GM23338 (cell line): ENCODE measurements at regions not wholly inside any gene's neighbourhood (a gene's known extent, or its start where the extent isn't known, plus 50 kb on each side); places are given as distances from the start of the nearest gene placed in this dataset.

ENCODE experiments used
- ATAC-seq: fragments of 200-7000 bp; cut with Tn5 transposase; 3 replicates; pipeline ENCODE4 v1.9.1; 2020
- DNase-seq: peaks from one replicate; pipeline ENCODE4 v3.0.0-alpha.2; 2015; ENCODE audit warnings: low spot score
- H2AFZ ChIP-seq: fragments of 200-600 bp; sonication (generic); 2 replicates; pipeline ENCODE4 v1.8.0; 2016; ENCODE audit warnings: antibody characterized with exemption, mild to moderate bottlenecking, moderate library complexity
- H3F3A ChIP-seq: fragments of 200-600 bp; sonication (generic); replicated peaks from 2 replicates; pipeline ENCODE4 v1.8.0; 2017; ENCODE audit warnings: antibody characterized with exemption, mixed run types, low read depth
- H3K27ac ChIP-seq: fragments of 200-600 bp; sonication (generic); 2 replicates; pipeline ENCODE4 v1.6.1; 2016; ENCODE audit warnings: low read depth
- H3K27me3 ChIP-seq: fragments of 200-600 bp; sonication (generic); 2 replicates; pipeline ENCODE4 v1.8.0; 2016; ENCODE audit warnings: mild to moderate bottlenecking, mixed run types, moderate library complexity; ENCODE audit not compliant: insufficient read depth
- H3K36me3 ChIP-seq: fragments of 200-600 bp; sonication (generic); 2 replicates; pipeline ENCODE4 v1.8.0; 2016; ENCODE audit warnings: mild to moderate bottlenecking; ENCODE audit not compliant: insufficient read depth
- H3K4me1 ChIP-seq: fragments of 200-600 bp; sonication (generic); 2 replicates; pipeline ENCODE4 v1.8.0; 2016; ENCODE audit warnings: mild to moderate bottlenecking, moderate library complexity; ENCODE audit not compliant: insufficient read depth
- H3K4me2 ChIP-seq: fragments of 200-600 bp; sonication (generic); 2 replicates; pipeline ENCODE4 v1.7.1; 2017; ENCODE audit warnings: mixed run types
- H3K4me3 ChIP-seq: fragments of 200-600 bp; sonication (generic); 2 replicates; pipeline ENCODE4 v1.6.1; 2016; ENCODE audit warnings: mixed run types
- H3K79me2 ChIP-seq: fragments of 200-600 bp; sonication (generic); replicated peaks from 2 replicates; pipeline ENCODE4 v1.8.0; 2017; ENCODE audit warnings: mild to moderate bottlenecking; ENCODE audit not compliant: insufficient read depth
- H3K9me2 ChIP-seq: fragments of 200-600 bp; sonication (generic); 2 replicates; pipeline ENCODE4 v1.8.0; 2017; ENCODE audit not compliant: insufficient read depth
- H4K20me1 ChIP-seq: fragments of 200-600 bp; sonication (generic); replicated peaks from 2 replicates; pipeline ENCODE4 v1.8.0; 2017; ENCODE audit warnings: mild to moderate bottlenecking; ENCODE audit not compliant: insufficient read depth
- H3K27ac Mint-ChIP-seq: 2 replicates; pipeline ENCODE4 v1.8.0; 2020; ENCODE audit warnings: inconsistent platforms, mild to moderate bottlenecking, moderate library complexity, mixed read lengths
- H3K27me3 Mint-ChIP-seq: 3 replicates; pipeline ENCODE4 v1.8.0; 2022; ENCODE audit warnings: low read depth, mild to moderate bottlenecking, moderate library complexity, mixed read lengths, inconsistent platforms; ENCODE audit not compliant: insufficient read depth, poor library complexity
- H3K36me3 Mint-ChIP-seq: 3 replicates; pipeline ENCODE4 v1.8.0; 2021; ENCODE audit warnings: low read depth, mild to moderate bottlenecking, inconsistent platforms, moderate library complexity, mixed read lengths
- H3K4me1 Mint-ChIP-seq: 3 replicates; pipeline ENCODE4 v1.8.0; 2020; ENCODE audit warnings: mild to moderate bottlenecking, inconsistent platforms, mixed read lengths
- H3K4me3 Mint-ChIP-seq: 3 replicates; pipeline ENCODE4 v1.8.0; 2021; ENCODE audit warnings: moderate library complexity, mild to moderate bottlenecking, inconsistent platforms, mixed read lengths
- H3K9me3 Mint-ChIP-seq: 3 replicates; pipeline ENCODE4 v1.8.0; 2020; ENCODE audit warnings: moderate library complexity, mild to moderate bottlenecking, inconsistent platforms, mixed read lengths
- EZH2phosphoT487 ChIP-seq: fragments of 200-600 bp; sonication (generic); IDR thresholded peaks from one replicate; pipeline ENCODE4 v1.8.1; 2018; ENCODE audit warnings: antibody characterized with exemption; ENCODE audit not compliant: unreplicated experiment
- JUNB ChIP-seq: IDR thresholded peaks from one replicate; pipeline ENCODE4 v1.6.1; 2016; ENCODE audit warnings: antibody characterized with exemption; ENCODE audit not compliant: unreplicated experiment
- POLR2AphosphoS5 ChIP-seq: IDR thresholded peaks from 2 replicates; pipeline ENCODE4 v1.6.1; 2016; ENCODE audit warnings: antibody characterized with exemption, low read depth
- STAT1 ChIP-seq: IDR thresholded peaks from one replicate; pipeline ENCODE4 v1.6.1; 2016; ENCODE audit warnings: antibody characterized with exemption; ENCODE audit not compliant: unreplicated experiment
- ZNF114 ChIP-seq: fragments of 250-450 bp; sonication (Bioruptor Pico); IDR thresholded peaks from 2 replicates; pipeline ENCODE4 v1.5.0; 2020; ENCODE audit warnings: mild to moderate bottlenecking, moderate library complexity
- ZNF331 ChIP-seq: fragments of 250-450 bp; sonication (Bioruptor Pico); IDR thresholded peaks from 2 replicates; pipeline ENCODE4 v1.5.0; 2020; ENCODE audit warnings: low read depth, mild to moderate bottlenecking, moderate library complexity
- TF ChIP-seq, protein P1 (sequence below): fragments of 250-450 bp; sonication (Bioruptor Pico); IDR thresholded peaks from 2 replicates; pipeline ENCODE4 v1.5.0; 2020; ENCODE audit warnings: mild to moderate bottlenecking, moderate library complexity
- TF ChIP-seq, protein P2 (sequence below): IDR thresholded peaks from one replicate; pipeline ENCODE4 v1.6.1; 2018; ENCODE audit warnings: antibody characterized with exemption; ENCODE audit not compliant: unreplicated experiment
- TF ChIP-seq, protein P3 (sequence below): IDR thresholded peaks from 2 replicates; pipeline ENCODE4 v1.6.1; 2016; ENCODE audit warnings: antibody characterized with exemption

DNA sequence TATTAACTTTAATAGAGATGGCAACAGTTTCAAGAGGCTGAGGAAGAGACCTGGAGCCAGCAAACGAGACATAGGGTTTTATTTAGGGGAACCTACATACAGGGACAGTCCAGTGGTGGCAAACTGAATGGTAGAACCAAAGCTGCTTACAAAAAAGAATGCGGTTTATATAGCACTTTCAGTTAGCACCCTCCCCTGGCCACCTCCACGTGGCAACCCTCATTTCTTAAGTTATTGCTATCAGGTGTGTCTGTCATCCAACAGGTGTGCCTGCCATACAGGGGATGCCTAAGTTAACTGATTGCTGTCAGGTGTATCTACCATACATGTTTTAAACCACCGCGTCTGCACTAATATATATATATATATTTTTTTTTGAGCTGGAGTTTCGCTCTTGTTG lies 129.2 kb upstream of the DUSP10 start:
- Mint-ChIP-seq H3K27ac (no peak overlapping the region), H3K4me1 (peaks cover 3% of the 10 kb centered on the region; the same call in 2 of the 3 replicates), H3K4me3 (no peak overlapping the region), H3K27me3 (no peaks in the 10 kb centered on the region), H3K36me3 (no peaks in the 10 kb centered on the region), H3K9me3 (no peaks in the 10 kb centered on the region; the same call in 2 of the 3 replicates)
- ATAC-seq (no peak), DNase-seq (no peak)
- Histone ChIP-seq H3F3A (no peaks in the 10 kb centered on the region), H3K4me3 (no peak overlapping the region), H3K27me3 (no peaks in the 10 kb centered on the region), H3K4me2 (no peak overlapping the region), H3K79me2 (no peaks in the 10 kb centered on the region), H2AFZ (no peak overlapping the region), H3K27ac (no peak overlapping the region), H4K20me1 (no peaks in the 10 kb centered on the region), H3K9me2 (peaks cover 7% of the 10 kb centered on the region), H3K36me3 (0 out of 2 replicates have a peak, but pooled peaks cover 3% of the 10 kb centered on the region), H3K4me1 (no peaks in the 10 kb centered on the region)
- TF ChIP-seq, protein P1, sequence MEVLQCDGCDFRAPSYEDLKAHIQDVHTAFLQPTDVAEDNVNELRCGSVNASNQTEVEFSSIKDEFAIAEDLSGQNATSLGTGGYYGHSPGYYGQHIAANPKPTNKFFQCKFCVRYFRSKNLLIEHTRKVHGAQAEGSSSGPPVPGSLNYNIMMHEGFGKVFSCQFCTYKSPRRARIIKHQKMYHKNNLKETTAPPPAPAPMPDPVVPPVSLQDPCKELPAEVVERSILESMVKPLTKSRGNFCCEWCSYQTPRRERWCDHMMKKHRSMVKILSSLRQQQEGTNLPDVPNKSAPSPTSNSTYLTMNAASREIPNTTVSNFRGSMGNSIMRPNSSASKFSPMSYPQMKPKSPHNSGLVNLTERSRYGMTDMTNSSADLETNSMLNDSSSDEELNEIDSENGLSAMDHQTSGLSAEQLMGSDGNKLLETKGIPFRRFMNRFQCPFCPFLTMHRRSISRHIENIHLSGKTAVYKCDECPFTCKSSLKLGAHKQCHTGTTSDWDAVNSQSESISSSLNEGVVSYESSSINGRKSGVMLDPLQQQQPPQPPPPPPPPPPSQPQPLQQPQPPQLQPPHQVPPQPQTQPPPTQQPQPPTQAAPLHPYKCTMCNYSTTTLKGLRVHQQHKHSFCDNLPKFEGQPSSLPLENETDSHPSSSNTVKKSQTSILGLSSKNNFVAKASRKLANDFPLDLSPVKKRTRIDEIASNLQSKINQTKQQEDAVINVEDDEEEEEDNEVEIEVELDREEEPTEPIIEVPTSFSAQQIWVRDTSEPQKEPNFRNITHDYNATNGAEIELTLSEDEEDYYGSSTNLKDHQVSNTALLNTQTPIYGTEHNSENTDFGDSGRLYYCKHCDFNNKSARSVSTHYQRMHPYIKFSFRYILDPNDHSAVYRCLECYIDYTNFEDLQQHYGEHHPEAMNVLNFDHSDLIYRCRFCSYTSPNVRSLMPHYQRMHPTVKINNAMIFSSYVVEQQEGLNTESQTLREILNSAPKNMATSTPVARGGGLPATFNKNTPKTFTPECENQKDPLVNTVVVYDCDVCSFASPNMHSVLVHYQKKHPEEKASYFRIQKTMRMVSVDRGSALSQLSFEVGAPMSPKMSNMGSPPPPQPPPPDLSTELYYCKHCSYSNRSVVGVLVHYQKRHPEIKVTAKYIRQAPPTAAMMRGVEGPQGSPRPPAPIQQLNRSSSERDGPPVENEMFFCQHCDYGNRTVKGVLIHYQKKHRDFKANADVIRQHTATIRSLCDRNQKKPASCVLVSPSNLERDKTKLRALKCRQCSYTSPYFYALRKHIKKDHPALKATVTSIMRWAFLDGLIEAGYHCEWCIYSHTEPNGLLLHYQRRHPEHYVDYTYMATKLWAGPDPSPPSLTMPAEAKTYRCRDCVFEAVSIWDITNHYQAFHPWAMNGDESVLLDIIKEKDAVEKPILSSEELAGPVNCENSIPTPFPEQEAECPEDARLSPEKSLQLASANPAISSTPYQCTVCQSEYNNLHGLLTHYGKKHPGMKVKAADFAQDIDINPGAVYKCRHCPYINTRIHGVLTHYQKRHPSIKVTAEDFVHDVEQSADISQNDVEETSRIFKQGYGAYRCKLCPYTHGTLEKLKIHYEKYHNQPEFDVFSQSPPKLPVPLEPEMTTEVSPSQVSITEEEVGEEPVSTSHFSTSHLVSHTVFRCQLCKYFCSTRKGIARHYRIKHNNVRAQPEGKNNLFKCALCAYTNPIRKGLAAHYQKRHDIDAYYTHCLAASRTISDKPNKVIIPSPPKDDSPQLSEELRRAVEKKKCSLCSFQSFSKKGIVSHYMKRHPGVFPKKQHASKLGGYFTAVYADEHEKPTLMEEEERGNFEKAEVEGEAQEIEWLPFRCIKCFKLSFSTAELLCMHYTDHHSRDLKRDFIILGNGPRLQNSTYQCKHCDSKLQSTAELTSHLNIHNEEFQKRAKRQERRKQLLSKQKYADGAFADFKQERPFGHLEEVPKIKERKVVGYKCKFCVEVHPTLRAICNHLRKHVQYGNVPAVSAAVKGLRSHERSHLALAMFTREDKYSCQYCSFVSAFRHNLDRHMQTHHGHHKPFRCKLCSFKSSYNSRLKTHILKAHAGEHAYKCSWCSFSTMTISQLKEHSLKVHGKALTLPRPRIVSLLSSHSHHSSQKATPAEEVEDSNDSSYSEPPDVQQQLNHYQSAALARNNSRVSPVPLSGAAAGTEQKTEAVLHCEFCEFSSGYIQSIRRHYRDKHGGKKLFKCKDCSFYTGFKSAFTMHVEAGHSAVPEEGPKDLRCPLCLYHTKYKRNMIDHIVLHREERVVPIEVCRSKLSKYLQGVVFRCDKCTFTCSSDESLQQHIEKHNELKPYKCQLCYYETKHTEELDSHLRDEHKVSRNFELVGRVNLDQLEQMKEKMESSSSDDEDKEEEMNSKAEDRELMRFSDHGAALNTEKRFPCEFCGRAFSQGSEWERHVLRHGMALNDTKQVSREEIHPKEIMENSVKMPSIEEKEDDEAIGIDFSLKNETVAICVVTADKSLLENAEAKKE (CRISPR knock-in tag) = no peak
- TF ChIP-seq, protein P2, sequence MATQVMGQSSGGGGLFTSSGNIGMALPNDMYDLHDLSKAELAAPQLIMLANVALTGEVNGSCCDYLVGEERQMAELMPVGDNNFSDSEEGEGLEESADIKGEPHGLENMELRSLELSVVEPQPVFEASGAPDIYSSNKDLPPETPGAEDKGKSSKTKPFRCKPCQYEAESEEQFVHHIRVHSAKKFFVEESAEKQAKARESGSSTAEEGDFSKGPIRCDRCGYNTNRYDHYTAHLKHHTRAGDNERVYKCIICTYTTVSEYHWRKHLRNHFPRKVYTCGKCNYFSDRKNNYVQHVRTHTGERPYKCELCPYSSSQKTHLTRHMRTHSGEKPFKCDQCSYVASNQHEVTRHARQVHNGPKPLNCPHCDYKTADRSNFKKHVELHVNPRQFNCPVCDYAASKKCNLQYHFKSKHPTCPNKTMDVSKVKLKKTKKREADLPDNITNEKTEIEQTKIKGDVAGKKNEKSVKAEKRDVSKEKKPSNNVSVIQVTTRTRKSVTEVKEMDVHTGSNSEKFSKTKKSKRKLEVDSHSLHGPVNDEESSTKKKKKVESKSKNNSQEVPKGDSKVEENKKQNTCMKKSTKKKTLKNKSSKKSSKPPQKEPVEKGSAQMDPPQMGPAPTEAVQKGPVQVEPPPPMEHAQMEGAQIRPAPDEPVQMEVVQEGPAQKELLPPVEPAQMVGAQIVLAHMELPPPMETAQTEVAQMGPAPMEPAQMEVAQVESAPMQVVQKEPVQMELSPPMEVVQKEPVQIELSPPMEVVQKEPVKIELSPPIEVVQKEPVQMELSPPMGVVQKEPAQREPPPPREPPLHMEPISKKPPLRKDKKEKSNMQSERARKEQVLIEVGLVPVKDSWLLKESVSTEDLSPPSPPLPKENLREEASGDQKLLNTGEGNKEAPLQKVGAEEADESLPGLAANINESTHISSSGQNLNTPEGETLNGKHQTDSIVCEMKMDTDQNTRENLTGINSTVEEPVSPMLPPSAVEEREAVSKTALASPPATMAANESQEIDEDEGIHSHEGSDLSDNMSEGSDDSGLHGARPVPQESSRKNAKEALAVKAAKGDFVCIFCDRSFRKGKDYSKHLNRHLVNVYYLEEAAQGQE = no peak
- TF ChIP-seq ZNF114 (CRISPR knock-in tag) (no peak), EZH2phosphoT487 (no peak), POLR2AphosphoS5 (no peak), STAT1 (no peak), JUNB (no peak), ZNF331 (no peak)
- TF ChIP-seq, protein P3, sequence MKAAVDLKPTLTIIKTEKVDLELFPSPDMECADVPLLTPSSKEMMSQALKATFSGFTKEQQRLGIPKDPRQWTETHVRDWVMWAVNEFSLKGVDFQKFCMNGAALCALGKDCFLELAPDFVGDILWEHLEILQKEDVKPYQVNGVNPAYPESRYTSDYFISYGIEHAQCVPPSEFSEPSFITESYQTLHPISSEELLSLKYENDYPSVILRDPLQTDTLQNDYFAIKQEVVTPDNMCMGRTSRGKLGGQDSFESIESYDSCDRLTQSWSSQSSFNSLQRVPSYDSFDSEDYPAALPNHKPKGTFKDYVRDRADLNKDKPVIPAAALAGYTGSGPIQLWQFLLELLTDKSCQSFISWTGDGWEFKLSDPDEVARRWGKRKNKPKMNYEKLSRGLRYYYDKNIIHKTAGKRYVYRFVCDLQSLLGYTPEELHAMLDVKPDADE = no peak
